ENCODE measurements at regions not wholly inside any gene's neighbourhood (a gene's known extent, or its start where the extent isn't known, plus 50 kb on each side); places are given as distances from the start of the nearest gene placed in this dataset.

- no peak for TF ChIP-seq USF2 (IDR thresholded peaks at IDR 0.05; ENCODE audit: borderline replicate concordance, low read depth, low read length)
Measured at GRCh38 chr18:57982372-57983021, 61.5 kb upstream of the NEDD4L start (continued).

- no peaks in the 10 kb centered on the region for H3K9me2 ChIP-seq
- no peak overlapping the region for H2AFZ ChIP-seq (ENCODE audit: low read depth)
- no peaks in the 10 kb centered on the region; a peak in 1 of 4 replicates for H3K4me1 ChIP-seq (ENCODE audit: control insufficient read depth in 1 of 2, insufficient read depth in 2 of 2, low read depth in 1 of 2, low read length in 1 of 2)
- H3F3A ChIP-seq (replicated peaks; ENCODE audit: insufficient read depth): no peaks in the 10 kb centered on the region
- no peaks in the 10 kb centered on the region for H3K27me3 ChIP-seq (ENCODE audit: insufficient read depth)
- no peak for DNase-seq
- H3K27ac ChIP-seq (ENCODE audit: low read depth in 2 of 2, low read length in 1 of 2): no peak overlapping the region
- CTCF ChIA-PET: interaction anchor here (0.9 to 1.4 kb wide), 2 partner anchors 62 to 140 kb away, joined by 3 to 4 read pairs; partner anchors contain the start of gene NEDD4L
- POLR2A ChIA-PET: no interaction called here
- H3K9ac ChIP-seq: no peak overlapping the region
- no peaks in the 10 kb centered on the region for H3K79me2 ChIP-seq (ENCODE audit: insufficient read depth)
- H4K20me1 ChIP-seq (ENCODE audit: insufficient read depth): no peaks in the 10 kb centered on the region
- H3K36me3 ChIP-seq (replicated peaks in 1 of 2; ENCODE audit: control insufficient read depth in 1 of 2, insufficient read depth in 2 of 2, low read length in 1 of 2): no peaks in the 10 kb centered on the region
- TF ChIP-seq GABPA (IDR thresholded peaks at IDR 0.05; ENCODE audit: low read depth) (no peak), RXRA (IDR thresholded peaks at IDR 0.05; ENCODE audit: borderline replicate concordance, low read depth) (no peak), NFIC (IDR thresholded peaks at IDR 0.05; ENCODE audit: borderline replicate concordance) (no peak), FOXM1 (IDR thresholded peaks at IDR 0.05; ENCODE audit: low read depth) (no peak), ELF1 (IDR thresholded peaks at IDR 0.05) (no peak), GATA2 (CRISPR knock-in tag; IDR thresholded peaks at IDR 0.05) (no peak), TCF12 (IDR thresholded peaks at IDR 0.05) (no peak), FOXJ3 (CRISPR knock-in tag; IDR thresholded peaks at IDR 0.05) (no peak), ZBTB33 (IDR thresholded peaks at IDR 0.05; ENCODE audit: borderline replicate concordance, low read depth) (no peak), RAD21 (IDR thresholded peaks at IDR 0.05; ENCODE audit: low read length) (no peak)
- WGBS (ENCODE audit: low lambda C conversion rate): 81% methylated on average over 3 of the region's 3 CpGs
- H3K9me3 ChIP-seq: no peaks in the 10 kb centered on the region
- no peak overlapping the region for H3K4me2 ChIP-seq
- H3K4me3 ChIP-seq (ENCODE audit: low read depth in 2 of 2, low read length in 1 of 2): no peak overlapping the region
Measured at GRCh38 chr18:57981308-57982028, 62.6 kb upstream of the NEDD4L start.
